Nephron (organoid): ENCODE measurements at regions not wholly inside any gene's neighbourhood (a gene's known extent, or its start where the extent isn't known, plus 50 kb on each side); places are given as distances from the start of the nearest gene placed in this dataset.

Source experiments
- H3K27ac Mint-ChIP-seq, 3 experiments: 2 replicates each; pipeline ENCODE4 v1.8.0; 2020; ENCODE audit warnings: mixed read lengths in 3 of 3, mild to moderate bottlenecking in 2 of 3, moderate library complexity in 1 of 3
- H3K27me3 Mint-ChIP-seq: 2 replicates; pipeline ENCODE4 v1.8.0; 2021; ENCODE audit warnings: low read depth, mild to moderate bottlenecking, moderate library complexity, mixed read lengths
- H3K36me3 Mint-ChIP-seq: 2 replicates; pipeline ENCODE4 v1.8.0; 2020; ENCODE audit warnings: low read depth, mixed read lengths
- H3K4me1 Mint-ChIP-seq: 2 replicates; pipeline ENCODE4 v1.8.0; 2020; ENCODE audit warnings: mixed read lengths
- H3K4me3 Mint-ChIP-seq, 3 experiments: 2 replicates each; pipeline ENCODE4 v1.8.0; 2020; ENCODE audit warnings: mild to moderate bottlenecking in 3 of 3, mixed read lengths in 3 of 3, moderate library complexity in 2 of 3
- H3K9me3 Mint-ChIP-seq: 2 replicates; pipeline ENCODE4 v1.8.0; 2020; ENCODE audit warnings: mixed read lengths
- TF ChIP-seq, protein P1 (sequence below), 3 experiments: fragments of 200-600 bp; sonication (generic); IDR thresholded peaks; one replicate each; pipeline ENCODE4 v1.5.0; 2021; ENCODE audit warnings: antibody characterized with exemption in 3 of 3; ENCODE audit not compliant: unreplicated experiment in 3 of 3

DNA sequence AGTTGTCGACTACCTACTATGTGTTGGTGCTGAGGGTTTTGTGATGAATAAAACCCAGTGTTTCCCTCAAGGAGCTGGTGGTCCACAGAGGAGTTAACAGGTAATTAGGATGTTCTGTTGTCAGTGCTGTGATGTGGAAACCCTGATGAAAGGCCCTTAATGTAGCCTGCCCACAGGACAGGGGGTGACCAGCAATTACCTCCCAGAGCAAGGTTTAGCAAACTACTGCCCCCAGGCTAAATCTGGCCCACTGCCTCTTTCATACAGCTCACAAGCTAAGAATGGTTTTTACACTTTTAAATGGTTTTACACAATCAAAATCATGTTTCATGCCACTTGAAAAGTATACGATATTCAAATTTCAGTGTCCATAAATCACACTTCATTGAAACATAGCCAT lies 536.2 kb downstream of the MIAT start:
- TF ChIP-seq, protein P1, sequence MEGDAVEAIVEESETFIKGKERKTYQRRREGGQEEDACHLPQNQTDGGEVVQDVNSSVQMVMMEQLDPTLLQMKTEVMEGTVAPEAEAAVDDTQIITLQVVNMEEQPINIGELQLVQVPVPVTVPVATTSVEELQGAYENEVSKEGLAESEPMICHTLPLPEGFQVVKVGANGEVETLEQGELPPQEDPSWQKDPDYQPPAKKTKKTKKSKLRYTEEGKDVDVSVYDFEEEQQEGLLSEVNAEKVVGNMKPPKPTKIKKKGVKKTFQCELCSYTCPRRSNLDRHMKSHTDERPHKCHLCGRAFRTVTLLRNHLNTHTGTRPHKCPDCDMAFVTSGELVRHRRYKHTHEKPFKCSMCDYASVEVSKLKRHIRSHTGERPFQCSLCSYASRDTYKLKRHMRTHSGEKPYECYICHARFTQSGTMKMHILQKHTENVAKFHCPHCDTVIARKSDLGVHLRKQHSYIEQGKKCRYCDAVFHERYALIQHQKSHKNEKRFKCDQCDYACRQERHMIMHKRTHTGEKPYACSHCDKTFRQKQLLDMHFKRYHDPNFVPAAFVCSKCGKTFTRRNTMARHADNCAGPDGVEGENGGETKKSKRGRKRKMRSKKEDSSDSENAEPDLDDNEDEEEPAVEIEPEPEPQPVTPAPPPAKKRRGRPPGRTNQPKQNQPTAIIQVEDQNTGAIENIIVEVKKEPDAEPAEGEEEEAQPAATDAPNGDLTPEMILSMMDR (IDR thresholded peaks at IDR 0.05; ENCODE audit: unreplicated experiment in 3 of 3), result no peak
- H3K4me3 Mint-ChIP-seq, result no peak overlapping the region
- peaks cover 11% of the 10 kb centered on the region for H3K9me3 Mint-ChIP-seq
- H3K27me3 Mint-ChIP-seq, result peaks cover 26% of the 10 kb centered on the region
- H3K4me1 Mint-ChIP-seq, result peaks cover 32% of the 10 kb centered on the region
- peaks cover 4% of the 10 kb centered on the region for H3K36me3 Mint-ChIP-seq
- H3K27ac Mint-ChIP-seq, result peak overlapping the region in 2 of 3 experiments; percentile 38 to 79

DNA sequence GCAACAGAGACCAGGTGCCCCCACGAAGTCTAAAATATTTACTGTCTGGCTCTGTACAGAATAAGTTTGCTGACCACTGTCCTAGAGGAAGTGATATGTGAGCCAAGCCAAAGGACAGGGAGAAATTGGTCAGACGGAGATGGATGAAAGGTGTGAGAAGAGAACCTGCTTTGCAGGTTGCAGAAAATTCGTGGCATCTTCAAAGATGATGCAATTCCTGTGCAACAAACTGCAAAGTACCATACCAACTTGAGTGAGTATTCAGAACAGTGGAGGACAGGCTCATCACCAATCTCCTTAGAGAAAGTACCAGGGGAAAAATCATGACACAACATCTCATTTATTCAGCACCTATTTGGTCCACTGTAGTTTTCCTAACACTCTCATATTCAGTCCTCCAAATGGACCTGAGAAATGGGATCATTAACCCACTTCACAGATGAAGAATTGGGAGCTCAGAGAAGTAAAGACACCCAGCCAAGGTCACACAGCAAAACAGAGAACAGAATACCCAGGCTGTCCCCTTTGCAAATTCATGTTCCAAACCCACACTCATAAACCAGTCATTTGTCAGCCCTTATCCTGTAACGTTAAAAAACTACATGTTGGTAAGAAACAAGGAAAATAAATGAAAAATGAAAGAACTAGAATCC lies 536.8 kb downstream of the MIAT start:
- Mint-ChIP-seq H3K27me3 (peaks cover 28% of the 10 kb centered on the region), H3K36me3 (peaks cover 4% of the 10 kb centered on the region), H3K4me1 (peaks cover 32% of the 10 kb centered on the region), H3K9me3 (peaks cover 7% of the 10 kb centered on the region), H3K4me3 (no peak overlapping the region), H3K27ac (peak overlapping the region in 2 of 3 experiments; percentile 38 to 79)
- TF ChIP-seq, protein P1 (IDR thresholded peaks at IDR 0.05; ENCODE audit: unreplicated experiment in 3 of 3), result no peak

DNA sequence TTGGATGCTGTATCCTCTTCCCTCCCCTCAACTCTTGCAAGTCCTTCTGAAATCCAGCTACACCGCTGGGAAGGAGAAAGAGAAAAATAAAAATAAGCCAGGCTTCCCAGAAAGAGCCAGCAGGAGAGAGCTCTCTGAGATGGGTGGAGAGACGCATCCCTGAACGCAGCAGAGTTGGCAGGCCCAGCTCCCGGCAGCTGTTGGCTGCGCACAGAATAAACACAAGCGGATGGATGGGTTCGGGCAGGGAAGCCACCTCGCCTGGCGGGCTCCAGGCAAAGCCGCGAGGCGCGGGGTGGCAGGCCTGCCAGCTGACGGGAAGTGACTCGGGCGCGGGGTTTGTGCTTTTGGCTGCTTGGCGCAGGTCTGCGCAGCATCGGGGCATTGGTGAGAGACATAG lies 537.7 kb downstream of the MIAT start:
- peaks cover 4% of the 10 kb centered on the region for H3K36me3 Mint-ChIP-seq
- H3K9me3 Mint-ChIP-seq, result peaks cover 4% of the 10 kb centered on the region
- peak overlapping the region in 2 of 3 experiments; percentile 79 to 86 for H3K27ac Mint-ChIP-seq
- H3K4me1 Mint-ChIP-seq, result peaks cover 36% of the 10 kb centered on the region
- peaks cover 26% of the 10 kb centered on the region for H3K27me3 Mint-ChIP-seq
- TF ChIP-seq, protein P1 (IDR thresholded peaks at IDR 0.05; ENCODE audit: unreplicated experiment in 3 of 3), result no peak
- H3K4me3 Mint-ChIP-seq, result no peak overlapping the region

DNA sequence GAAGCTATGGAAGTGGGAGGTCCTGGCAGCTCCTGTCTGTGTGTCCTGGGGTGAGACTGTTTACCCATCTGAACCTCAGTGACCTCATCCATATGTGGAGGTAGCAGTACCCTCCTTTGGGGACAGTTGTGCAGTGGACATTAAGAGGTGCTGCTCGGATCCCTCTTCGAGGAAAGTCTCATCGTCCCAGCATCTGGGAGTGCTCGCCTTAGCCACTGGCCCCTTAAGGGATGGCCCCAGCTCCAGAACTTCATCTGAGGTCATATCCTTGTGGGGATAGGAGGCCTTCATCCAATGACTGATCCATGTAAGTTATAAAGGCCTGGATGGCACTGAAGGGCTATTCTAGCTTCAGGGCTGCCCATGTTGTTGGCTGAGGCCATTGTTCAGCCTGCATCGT lies 538.1 kb downstream of the MIAT start:
- TF ChIP-seq, protein P1 (IDR thresholded peaks at IDR 0.05; ENCODE audit: unreplicated experiment in 3 of 3), result no peak
- Mint-ChIP-seq H3K27ac (peak overlapping the region in 2 of 3 experiments; percentile 79 to 86), H3K4me1 (peaks cover 37% of the 10 kb centered on the region), H3K27me3 (peaks cover 23% of the 10 kb centered on the region), H3K36me3 (peaks cover 4% of the 10 kb centered on the region), H3K9me3 (peaks cover 2% of the 10 kb centered on the region), H3K4me3 (no peak overlapping the region)

DNA sequence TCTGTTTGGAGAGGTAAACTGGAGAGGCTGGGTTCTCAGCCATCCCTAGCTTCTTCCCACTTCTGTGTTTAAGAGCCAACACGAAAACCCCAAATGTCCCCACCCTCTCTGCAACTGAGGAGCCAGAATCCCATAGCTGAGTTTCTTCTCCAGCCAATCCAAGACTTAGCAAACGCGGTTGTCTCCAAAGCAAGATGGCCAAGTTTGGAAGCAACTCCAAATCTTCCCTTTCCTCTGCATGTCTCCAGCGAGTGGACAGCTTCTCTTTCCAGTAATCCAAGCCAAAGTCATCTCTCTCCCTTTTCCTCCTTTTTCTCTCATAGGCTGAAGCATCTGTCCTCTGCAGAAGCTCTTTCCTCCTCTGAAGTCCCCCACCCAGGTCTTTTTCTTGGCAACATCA lies 539.2 kb downstream of the MIAT start:
- peaks cover 26% of the 10 kb centered on the region for H3K27me3 Mint-ChIP-seq
- H3K9me3 Mint-ChIP-seq, result peaks cover 2% of the 10 kb centered on the region
- H3K27ac Mint-ChIP-seq, result peak overlapping the region in 2 of 3 experiments; percentile 79 to 86
- no peaks in the 10 kb centered on the region for H3K36me3 Mint-ChIP-seq
- H3K4me3 Mint-ChIP-seq, result no peak overlapping the region
- peaks cover 43% of the 10 kb centered on the region for H3K4me1 Mint-ChIP-seq
- TF ChIP-seq, protein P1 (IDR thresholded peaks at IDR 0.05; ENCODE audit: unreplicated experiment in 3 of 3), result no peak

DNA sequence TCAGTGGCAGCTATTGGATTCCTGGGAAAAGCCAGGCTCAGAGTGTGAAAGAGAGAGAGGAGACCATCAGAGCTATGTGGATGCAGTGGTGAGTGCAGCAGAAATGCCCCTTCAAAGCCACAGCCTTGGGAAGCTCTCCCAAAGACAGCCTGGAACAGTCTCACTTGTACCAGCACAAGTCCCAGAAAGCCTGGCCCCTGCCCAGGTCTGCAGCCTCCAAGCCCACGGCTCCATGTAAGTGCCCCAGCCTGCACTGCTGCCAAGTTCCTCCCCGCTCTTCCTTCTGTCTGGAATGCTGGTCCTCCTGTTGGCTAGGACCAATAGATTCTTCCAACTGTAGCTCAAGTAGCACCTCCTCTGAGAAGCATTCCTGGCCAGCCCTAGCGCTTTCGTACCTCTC lies 539.7 kb downstream of the MIAT start:
- peak overlapping the region in 2 of 3 experiments; percentile 79 to 86 for H3K27ac Mint-ChIP-seq
- H3K4me3 Mint-ChIP-seq, result no peak overlapping the region
- peaks cover under 1% of the 10 kb centered on the region for H3K9me3 Mint-ChIP-seq
- H3K27me3 Mint-ChIP-seq, result peaks cover 29% of the 10 kb centered on the region
- H3K36me3 Mint-ChIP-seq, result no peaks in the 10 kb centered on the region
- H3K4me1 Mint-ChIP-seq, result peaks cover 44% of the 10 kb centered on the region
- TF ChIP-seq, protein P1 (IDR thresholded peaks at IDR 0.05; ENCODE audit: unreplicated experiment in 3 of 3), result no peak
